OCI-LY3 (cell line): ENCODE measurements at regions not wholly inside any gene's neighbourhood (a gene's known extent, or its start where the extent isn't known, plus 50 kb on each side); places are given as distances from the start of the nearest gene placed in this dataset.

Experiments
- EZH2phosphoT487 ChIP-seq: fragments of 200-600 bp; shearing (Covaris generic); IDR thresholded peaks from 2 replicates; pipeline ENCODE4 v1.6.1; 2018; ENCODE audit warnings: antibody characterized with exemption, mixed run types, low read depth
- TF ChIP-seq, protein P1 (sequence below): fragments of 200-600, 300-600 bp; sonication (generic); IDR thresholded peaks from 2 replicates; pipeline ENCODE4 v1.5.1; 2014; ENCODE audit warnings: antibody characterized with exemption, low read length, low read depth

GRCh38 chr4:133802359-133803140 lies 399.0 kb downstream of the PABPC4L start:
- TF ChIP-seq, protein P1, sequence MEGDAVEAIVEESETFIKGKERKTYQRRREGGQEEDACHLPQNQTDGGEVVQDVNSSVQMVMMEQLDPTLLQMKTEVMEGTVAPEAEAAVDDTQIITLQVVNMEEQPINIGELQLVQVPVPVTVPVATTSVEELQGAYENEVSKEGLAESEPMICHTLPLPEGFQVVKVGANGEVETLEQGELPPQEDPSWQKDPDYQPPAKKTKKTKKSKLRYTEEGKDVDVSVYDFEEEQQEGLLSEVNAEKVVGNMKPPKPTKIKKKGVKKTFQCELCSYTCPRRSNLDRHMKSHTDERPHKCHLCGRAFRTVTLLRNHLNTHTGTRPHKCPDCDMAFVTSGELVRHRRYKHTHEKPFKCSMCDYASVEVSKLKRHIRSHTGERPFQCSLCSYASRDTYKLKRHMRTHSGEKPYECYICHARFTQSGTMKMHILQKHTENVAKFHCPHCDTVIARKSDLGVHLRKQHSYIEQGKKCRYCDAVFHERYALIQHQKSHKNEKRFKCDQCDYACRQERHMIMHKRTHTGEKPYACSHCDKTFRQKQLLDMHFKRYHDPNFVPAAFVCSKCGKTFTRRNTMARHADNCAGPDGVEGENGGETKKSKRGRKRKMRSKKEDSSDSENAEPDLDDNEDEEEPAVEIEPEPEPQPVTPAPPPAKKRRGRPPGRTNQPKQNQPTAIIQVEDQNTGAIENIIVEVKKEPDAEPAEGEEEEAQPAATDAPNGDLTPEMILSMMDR = no peak
- TF ChIP-seq EZH2phosphoT487 = no peak
